ENCODE measurements at regions not wholly inside any gene's neighbourhood (a gene's known extent, or its start where the extent isn't known, plus 50 kb on each side); places are given as distances from the start of the nearest gene placed in this dataset.

DNA sequence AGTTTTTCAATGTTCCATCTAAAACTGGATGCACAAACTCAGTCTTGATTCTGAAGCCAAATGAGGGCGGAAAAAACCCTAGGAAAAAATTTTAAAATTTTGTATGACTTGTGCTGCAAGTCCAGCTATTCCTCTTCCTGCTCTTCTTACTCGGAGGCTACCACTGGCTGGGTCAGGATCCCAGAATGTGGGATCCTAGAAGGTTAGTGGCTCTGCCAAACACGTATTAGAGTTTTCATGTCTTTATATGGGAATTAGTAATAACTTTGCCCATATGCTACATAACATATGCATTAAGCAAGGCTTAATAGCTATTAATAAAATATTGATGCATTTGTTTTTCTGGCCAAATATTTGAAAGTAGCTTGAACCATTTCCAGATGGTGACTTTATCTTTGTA lies 458.3 kb downstream of the AGTPBP1 start:
- Mint-ChIP-seq H3K27me3 (peaks cover 14% of the 10 kb centered on the region), H3K4me3 (no peak overlapping the region), H3K9me3 (no peaks in the 10 kb centered on the region), H3K36me3 (ENCODE audit: low read depth) (no peaks in the 10 kb centered on the region), H3K27ac (no peak overlapping the region), H3K4me1 (ENCODE audit: low read depth) (no peaks in the 10 kb centered on the region)
- no peaks in the 10 kb centered on the region for H3K27me3 ChIP-seq (ENCODE audit: control insufficient read depth in 1 of 2, insufficient read depth in 2 of 2, low read length in 2 of 2)
- no peak for ATAC-seq (ENCODE audit: poor library complexity)
- no peaks in the 10 kb centered on the region for H3K4me1 ChIP-seq (ENCODE audit: insufficient read depth, low read length)
- DNase-seq = no peak
- CTCF ChIA-PET = no interaction called here
- intact Hi-C loops (cut with DNase I, micrococcal nuclease) = no loop called here
- no peak overlapping the region for H3K4me3 ChIP-seq (ENCODE audit: low read length)
- no peaks in the 10 kb centered on the region for H3K9me3 ChIP-seq (ENCODE audit: control insufficient read depth in 1 of 2, insufficient read depth in 1 of 2, low read length in 2 of 2)
- H3K36me3 ChIP-seq (ENCODE audit: insufficient read depth, low read length) = no peaks in the 10 kb centered on the region
- TF ChIP-seq, protein P1, sequence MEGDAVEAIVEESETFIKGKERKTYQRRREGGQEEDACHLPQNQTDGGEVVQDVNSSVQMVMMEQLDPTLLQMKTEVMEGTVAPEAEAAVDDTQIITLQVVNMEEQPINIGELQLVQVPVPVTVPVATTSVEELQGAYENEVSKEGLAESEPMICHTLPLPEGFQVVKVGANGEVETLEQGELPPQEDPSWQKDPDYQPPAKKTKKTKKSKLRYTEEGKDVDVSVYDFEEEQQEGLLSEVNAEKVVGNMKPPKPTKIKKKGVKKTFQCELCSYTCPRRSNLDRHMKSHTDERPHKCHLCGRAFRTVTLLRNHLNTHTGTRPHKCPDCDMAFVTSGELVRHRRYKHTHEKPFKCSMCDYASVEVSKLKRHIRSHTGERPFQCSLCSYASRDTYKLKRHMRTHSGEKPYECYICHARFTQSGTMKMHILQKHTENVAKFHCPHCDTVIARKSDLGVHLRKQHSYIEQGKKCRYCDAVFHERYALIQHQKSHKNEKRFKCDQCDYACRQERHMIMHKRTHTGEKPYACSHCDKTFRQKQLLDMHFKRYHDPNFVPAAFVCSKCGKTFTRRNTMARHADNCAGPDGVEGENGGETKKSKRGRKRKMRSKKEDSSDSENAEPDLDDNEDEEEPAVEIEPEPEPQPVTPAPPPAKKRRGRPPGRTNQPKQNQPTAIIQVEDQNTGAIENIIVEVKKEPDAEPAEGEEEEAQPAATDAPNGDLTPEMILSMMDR (IDR thresholded peaks at IDR 0.05) = no peak
- no peak overlapping the region for H3K27ac ChIP-seq (ENCODE audit: low read depth in 1 of 2, low read length in 2 of 2)
- POLR2A ChIA-PET = no interaction called here

DNA sequence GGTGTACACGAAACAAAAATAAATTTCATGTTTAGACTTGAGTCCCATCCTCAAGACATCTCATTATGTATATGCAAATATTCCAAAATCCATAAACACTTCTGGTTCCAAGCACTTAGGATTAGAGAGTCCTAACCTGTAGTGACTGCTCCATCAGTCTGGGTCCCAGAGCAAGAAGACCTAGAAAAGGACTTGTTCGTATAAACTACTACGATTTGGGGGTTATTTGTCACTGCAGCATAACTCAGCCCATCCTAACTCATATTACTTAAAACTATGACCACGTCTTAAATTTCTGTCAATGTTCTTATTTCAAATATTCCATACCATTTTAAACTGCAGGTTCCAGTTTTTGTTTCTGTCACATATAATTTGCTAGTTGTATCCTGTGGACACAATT lies 463.0 kb downstream of the AGTPBP1 start:
- CTCF ChIA-PET = no interaction called here
- TF ChIP-seq, protein P1 (IDR thresholded peaks at IDR 0.05) = no peak
- Histone ChIP-seq H3K36me3 (ENCODE audit: insufficient read depth, low read length) (no peaks in the 10 kb centered on the region), H3K4me3 (ENCODE audit: low read length) (no peak overlapping the region), H3K27me3 (ENCODE audit: control insufficient read depth in 1 of 2, insufficient read depth in 2 of 2, low read length in 2 of 2) (no peaks in the 10 kb centered on the region), H3K27ac (ENCODE audit: low read depth in 1 of 2, low read length in 2 of 2) (no peak overlapping the region), H3K9me3 (ENCODE audit: control insufficient read depth in 1 of 2, insufficient read depth in 1 of 2, low read length in 2 of 2) (no peaks in the 10 kb centered on the region), H3K4me1 (ENCODE audit: insufficient read depth, low read length) (no peaks in the 10 kb centered on the region)
- DNase-seq (no peak), ATAC-seq (ENCODE audit: poor library complexity) (no peak)
- Mint-ChIP-seq H3K36me3 (ENCODE audit: low read depth) (no peaks in the 10 kb centered on the region), H3K27ac (no peak overlapping the region), H3K27me3 (peaks cover 3% of the 10 kb centered on the region), H3K4me1 (ENCODE audit: low read depth) (no peaks in the 10 kb centered on the region), H3K4me3 (no peak overlapping the region), H3K9me3 (no peaks in the 10 kb centered on the region)
- POLR2A ChIA-PET = no interaction called here
- intact Hi-C loops (cut with DNase I, micrococcal nuclease) = no loop called here

DNA sequence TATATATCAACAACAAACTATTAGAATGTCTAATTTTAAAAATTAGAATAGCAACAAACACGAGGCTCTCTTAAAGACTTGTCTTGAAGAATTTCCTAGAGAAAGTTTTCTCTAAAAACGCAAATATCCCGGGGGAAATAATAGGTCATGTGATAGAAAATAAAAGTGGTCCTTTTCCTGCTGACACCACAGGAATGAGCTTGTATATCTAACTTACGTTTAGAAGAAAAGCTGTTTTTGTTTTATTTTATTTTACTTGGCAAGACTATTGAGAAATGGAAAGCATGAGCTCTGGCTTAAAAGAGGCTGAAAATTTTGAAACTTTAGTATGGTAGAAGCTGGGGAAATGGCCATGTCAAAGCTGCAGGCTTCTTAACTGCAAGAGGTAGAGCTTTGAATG lies 465.0 kb downstream of the AGTPBP1 start:
- H3K27ac Mint-ChIP-seq = no peak overlapping the region
- H3K4me1 ChIP-seq (ENCODE audit: insufficient read depth, low read length) = no peaks in the 10 kb centered on the region
- H3K9me3 Mint-ChIP-seq = no peaks in the 10 kb centered on the region
- DNase-seq (no peak), ATAC-seq (ENCODE audit: poor library complexity) (no peak)
- H3K27ac ChIP-seq (ENCODE audit: low read depth in 1 of 2, low read length in 2 of 2) = no peak overlapping the region
- H3K27me3 Mint-ChIP-seq = peaks cover 7% of the 10 kb centered on the region
- ChIA-PET POLR2A (no interaction called here), CTCF (no interaction called here)
- no peaks in the 10 kb centered on the region for H3K4me1 Mint-ChIP-seq (ENCODE audit: low read depth)
- no peaks in the 10 kb centered on the region for H3K27me3 ChIP-seq (ENCODE audit: control insufficient read depth in 1 of 2, insufficient read depth in 2 of 2, low read length in 2 of 2)
- H3K9me3 ChIP-seq (ENCODE audit: control insufficient read depth in 1 of 2, insufficient read depth in 1 of 2, low read length in 2 of 2) = no peaks in the 10 kb centered on the region
- no peaks in the 10 kb centered on the region for H3K36me3 ChIP-seq (ENCODE audit: insufficient read depth, low read length)
- H3K36me3 Mint-ChIP-seq (ENCODE audit: low read depth) = no peaks in the 10 kb centered on the region
- intact Hi-C loops (cut with DNase I, micrococcal nuclease) = no loop called here
- no peak overlapping the region for H3K4me3 Mint-ChIP-seq
- H3K4me3 ChIP-seq (ENCODE audit: low read length) = no peak overlapping the region
- TF ChIP-seq, protein P1 (IDR thresholded peaks at IDR 0.05) = no peak
